ENCODE measurements at regions not wholly inside any gene's neighbourhood (a gene's known extent, or its start where the extent isn't known, plus 50 kb on each side); places are given as distances from the start of the nearest gene placed in this dataset.

GRCh38 chr4:14254252-14254651 is 626.7 kb upstream of the BOD1L1 start:
- TF ChIP-seq CTCF (conservative IDR thresholded peaks at IDR 0.05; ENCODE audit: low read depth in 2 of 2) (peak; percentile 65 to 66), REST (IDR thresholded peaks at IDR 0.05; ENCODE audit: unreplicated experiment) (no peak), EZH2 (IDR thresholded peaks at IDR 0.05; ENCODE audit: low read depth, unreplicated experiment) (no peak), JUNB (IDR thresholded peaks at IDR 0.05; ENCODE audit: unreplicated experiment) (no peak), STAT1 (IDR thresholded peaks at IDR 0.05; ENCODE audit: unreplicated experiment) (no peak)

Data from GM23338 (cell line).